ENCODE measurements at regions not wholly inside any gene's neighbourhood (a gene's known extent, or its start where the extent isn't known, plus 50 kb on each side); places are given as distances from the start of the nearest gene placed in this dataset.

GRCh38 chr6:122063761-122064160, 335.7 kb upstream of the HSF2 start:
- CTCF ChIA-PET, result no interaction called here
- no peaks in the 10 kb centered on the region for H3K4me1 Mint-ChIP-seq
- no peak for ATAC-seq (ENCODE audit: low read depth)

GRCh38 chr6:122066200-122066599, 333.3 kb upstream of the HSF2 start:
- no peak for TF ChIP-seq CTCF (IDR thresholded peaks at IDR 0.05)
- H3K4me3 Mint-ChIP-seq, result no peak overlapping the region
- ChIA-PET POLR2A (no interaction called here), CTCF (no interaction called here)
- H3K27me3 Mint-ChIP-seq, result no peaks in the 10 kb centered on the region
- H3K27ac Mint-ChIP-seq, result no peak overlapping the region
- H3K4me1 Mint-ChIP-seq, result no peaks in the 10 kb centered on the region
- H3K9me3 Mint-ChIP-seq, result no peaks in the 10 kb centered on the region
- no peak for ATAC-seq (ENCODE audit: low read depth)
- no peak for DNase-seq
- no peaks in the 10 kb centered on the region for H3K36me3 Mint-ChIP-seq (ENCODE audit: low read depth)
- intact Hi-C loops (cut with micrococcal nuclease), result no loop called here

More at GRCh38 chr6:122063761-122064160, 335.7 kb upstream of the HSF2 start:
- Mint-ChIP-seq H3K27ac (no peak overlapping the region), H3K27me3 (no peaks in the 10 kb centered on the region), H3K36me3 (ENCODE audit: low read depth) (no peaks in the 10 kb centered on the region), H3K9me3 (no peaks in the 10 kb centered on the region), H3K4me3 (no peak overlapping the region)
- no peak for TF ChIP-seq CTCF (IDR thresholded peaks at IDR 0.05)
- intact Hi-C loops (cut with micrococcal nuclease), result no loop called here
- no peak for DNase-seq
- POLR2A ChIA-PET, result no interaction called here

- intact Hi-C loops (cut with micrococcal nuclease), result no loop called here
- Mint-ChIP-seq H3K27me3 (no peaks in the 10 kb centered on the region), H3K27ac (no peak overlapping the region), H3K4me1 (no peaks in the 10 kb centered on the region), H3K4me3 (no peak overlapping the region), H3K9me3 (no peaks in the 10 kb centered on the region), H3K36me3 (ENCODE audit: low read depth) (no peaks in the 10 kb centered on the region)
- TF ChIP-seq CTCF (IDR thresholded peaks at IDR 0.05), result no peak
- no peak for ATAC-seq (ENCODE audit: low read depth)
- no peak for DNase-seq
- CTCF ChIA-PET, result no interaction called here
- POLR2A ChIA-PET, result no interaction called here
Observed at GRCh38 chr6:122068291-122068769, 331.1 kb upstream of the HSF2 start.

GRCh38 chr6:122069932-122070331, 329.5 kb upstream of the HSF2 start:
- no peaks in the 10 kb centered on the region for H3K4me1 Mint-ChIP-seq
- no peaks in the 10 kb centered on the region for H3K27me3 Mint-ChIP-seq
- ChIA-PET CTCF (no interaction called here), POLR2A (no interaction called here)
- TF ChIP-seq CTCF (IDR thresholded peaks at IDR 0.05), result no peak
- no peak overlapping the region for H3K4me3 Mint-ChIP-seq
- intact Hi-C loops (cut with micrococcal nuclease), result no loop called here
- ATAC-seq (ENCODE audit: low read depth) (no peak), DNase-seq (no peak)
- H3K9me3 Mint-ChIP-seq, result no peaks in the 10 kb centered on the region
- H3K36me3 Mint-ChIP-seq (ENCODE audit: low read depth), result no peaks in the 10 kb centered on the region
- H3K27ac Mint-ChIP-seq, result no peak overlapping the region

GRCh38 chr6:122072014-122072647, 327.3 kb upstream of the HSF2 start:
- ATAC-seq (ENCODE audit: low read depth) (no peak), DNase-seq (no peak)
- no peaks in the 10 kb centered on the region for H3K4me1 Mint-ChIP-seq
- H3K4me3 Mint-ChIP-seq, result no peak overlapping the region
- ChIA-PET CTCF (no interaction called here), POLR2A (no interaction called here)
- no peaks in the 10 kb centered on the region for H3K9me3 Mint-ChIP-seq
- no peaks in the 10 kb centered on the region for H3K36me3 Mint-ChIP-seq (ENCODE audit: low read depth)
- no peak overlapping the region for H3K27ac Mint-ChIP-seq
- TF ChIP-seq CTCF (IDR thresholded peaks at IDR 0.05), result no peak
- intact Hi-C loops (cut with micrococcal nuclease), result no loop called here
- no peaks in the 10 kb centered on the region for H3K27me3 Mint-ChIP-seq

All from activated B cell treated with CpG ODN at 0.5 μM for 24 hours (primary cell).